ENCODE measurements at regions not wholly inside any gene's neighbourhood (a gene's known extent, or its start where the extent isn't known, plus 50 kb on each side); places are given as distances from the start of the nearest gene placed in this dataset.
A peak's percentile ranks its signal among the peaks of the same experiment; 100 is the strongest.

DNA sequence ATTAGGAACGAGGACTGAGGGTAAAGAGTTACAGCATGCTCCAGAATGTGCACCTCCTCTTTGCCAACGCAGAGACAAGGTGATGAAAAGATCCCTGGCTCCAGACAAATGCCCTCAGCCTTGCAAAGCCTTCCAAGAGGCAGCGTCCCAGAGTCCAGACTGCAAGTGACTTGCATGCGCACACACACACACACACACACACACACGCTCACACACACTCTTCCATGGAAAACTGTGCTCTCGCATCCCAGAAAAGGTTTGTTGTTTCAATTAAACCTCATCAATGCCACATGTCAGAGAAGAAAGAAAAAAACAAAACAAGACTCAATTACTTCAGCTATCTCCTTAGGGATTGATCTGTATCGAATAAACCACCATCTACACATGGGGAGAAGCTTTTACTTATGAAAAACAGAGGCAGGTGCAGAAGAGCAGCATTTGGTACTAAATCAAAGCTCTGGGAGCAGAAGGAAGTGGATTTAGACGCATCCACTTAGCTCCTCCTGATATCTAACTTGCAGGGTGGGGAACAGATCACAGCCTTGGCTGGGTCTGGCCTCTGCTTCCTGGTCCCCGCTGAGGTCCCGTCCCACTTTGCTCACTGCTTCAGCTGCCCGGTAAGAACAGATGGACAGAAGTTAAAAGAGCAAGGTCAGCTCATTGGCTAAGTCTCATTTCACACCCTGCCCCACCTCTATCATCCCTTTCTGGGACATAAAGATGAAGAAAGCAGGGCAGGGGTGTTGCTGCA, 249.8 kb upstream of the BLID start:
- ATAC-seq (peak; percentile 56), DNase-seq (ENCODE audit: low spot score) (no peak)
- intact Hi-C loops (cut with DNase I) = no loop called here

DNA sequence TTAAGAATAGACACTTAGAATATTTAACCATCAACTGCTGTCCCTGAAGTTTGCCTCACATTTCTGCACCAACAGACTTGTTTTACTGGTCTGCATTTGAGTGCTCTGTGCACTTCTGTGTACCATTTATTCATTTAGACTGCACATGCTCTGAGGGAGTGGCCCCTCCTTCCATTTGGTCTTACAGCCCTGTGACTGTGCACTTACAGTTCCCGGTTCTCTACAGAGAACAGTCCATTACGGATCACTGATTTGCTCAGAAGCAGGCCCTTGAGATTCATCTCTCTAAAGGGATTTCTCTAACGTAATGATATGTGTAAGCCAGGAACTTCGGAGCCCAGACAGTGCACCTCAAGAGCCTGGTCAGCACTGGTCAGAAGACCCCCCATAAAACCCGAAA, 247.3 kb upstream of the BLID start:
- no peak for DNase-seq (ENCODE audit: low spot score)
- ATAC-seq = no peak
- intact Hi-C loops (cut with DNase I) = no loop called here

DNA sequence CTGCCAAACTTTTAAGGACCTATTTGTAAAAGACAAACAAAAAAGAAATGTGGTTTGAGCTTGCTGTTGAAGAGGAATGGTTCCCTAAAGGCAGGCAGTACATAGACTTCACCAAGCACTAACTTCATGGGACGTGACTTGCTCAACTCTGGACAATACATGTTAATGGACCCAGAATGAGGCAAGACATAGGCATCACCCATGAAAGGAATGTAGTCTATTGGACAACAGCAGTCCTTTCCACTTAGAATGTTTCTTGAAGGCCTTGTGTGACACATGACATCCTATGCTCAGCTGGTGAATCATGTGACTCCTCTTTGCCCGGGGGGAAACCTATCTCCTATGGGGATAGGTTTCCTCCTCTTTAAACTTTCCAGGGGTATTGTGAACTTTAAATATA, 246.4 kb upstream of the BLID start:
- DNase-seq (ENCODE audit: low spot score) (no peak), ATAC-seq (no peak)
- intact Hi-C loops (cut with DNase I) = no loop called here

DNA sequence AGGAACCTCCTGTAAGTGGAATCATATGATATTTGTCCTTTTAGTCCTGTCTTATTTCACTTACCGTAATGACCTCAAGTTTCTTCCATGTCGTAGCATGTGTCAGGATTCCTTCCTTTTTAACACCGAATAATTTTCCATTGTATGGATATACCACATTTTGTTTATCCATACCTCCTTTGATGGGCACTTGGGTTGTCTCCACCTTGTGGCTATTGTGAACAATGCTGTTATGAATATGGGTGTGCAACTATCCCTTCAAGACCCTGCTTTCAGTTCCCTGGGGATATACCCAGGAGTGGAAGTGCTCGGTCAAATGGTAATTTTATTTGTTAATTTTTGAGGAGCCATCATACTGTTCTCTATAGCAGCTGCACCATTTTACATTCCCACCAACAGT, 244.9 kb upstream of the BLID start:
- ATAC-seq (no peak), DNase-seq (ENCODE audit: low spot score) (no peak)
- intact Hi-C loops (cut with DNase I) = no loop called here

DNA sequence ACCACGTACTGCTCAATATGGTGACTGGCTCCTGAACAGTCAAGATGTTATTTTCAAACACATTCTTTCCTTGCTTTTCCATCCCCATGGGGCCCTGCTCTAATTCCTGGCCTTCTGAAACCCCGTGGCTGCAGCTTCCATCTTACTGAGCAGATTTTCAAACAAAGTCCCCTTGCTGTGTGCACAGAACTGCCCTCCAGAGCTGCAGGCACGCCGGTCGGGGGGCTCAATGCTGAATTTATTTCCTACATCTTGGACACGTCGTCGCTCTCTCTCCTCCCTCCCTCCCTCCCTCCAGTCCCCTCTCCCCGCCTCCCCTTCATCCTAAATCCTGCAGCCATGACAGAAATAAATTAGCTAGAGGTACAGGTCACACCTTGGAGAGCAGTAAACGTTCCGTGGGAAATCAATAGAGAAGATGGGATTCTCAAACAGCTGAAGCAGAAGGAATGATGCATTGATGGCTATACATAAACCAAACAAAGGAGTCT, 243.1 kb upstream of the BLID start:
- no peak for DNase-seq (ENCODE audit: low spot score)
- intact Hi-C loops (cut with DNase I) = no loop called here
- no peak for ATAC-seq

DNA sequence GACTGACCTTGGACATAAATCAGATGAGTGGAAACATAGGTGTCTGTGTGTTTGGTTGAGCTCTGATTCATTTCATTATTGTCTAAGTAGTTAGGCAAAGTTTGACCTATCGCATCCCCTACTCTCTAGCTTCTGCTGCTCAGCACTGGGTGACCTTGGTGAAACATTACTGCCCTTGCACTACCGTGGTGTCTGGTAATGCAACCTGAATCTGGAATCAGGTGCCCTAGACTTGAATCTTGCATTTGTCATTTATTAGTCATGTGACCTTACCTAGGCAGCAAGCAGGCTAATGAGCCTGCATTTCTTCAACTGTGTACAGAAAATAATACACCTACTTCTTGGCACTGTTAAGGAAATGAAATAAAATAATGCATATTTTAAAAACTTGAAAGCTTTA, 242.3 kb upstream of the BLID start:
- intact Hi-C loops (cut with DNase I) = no loop called here
- ATAC-seq = no peak

DNA sequence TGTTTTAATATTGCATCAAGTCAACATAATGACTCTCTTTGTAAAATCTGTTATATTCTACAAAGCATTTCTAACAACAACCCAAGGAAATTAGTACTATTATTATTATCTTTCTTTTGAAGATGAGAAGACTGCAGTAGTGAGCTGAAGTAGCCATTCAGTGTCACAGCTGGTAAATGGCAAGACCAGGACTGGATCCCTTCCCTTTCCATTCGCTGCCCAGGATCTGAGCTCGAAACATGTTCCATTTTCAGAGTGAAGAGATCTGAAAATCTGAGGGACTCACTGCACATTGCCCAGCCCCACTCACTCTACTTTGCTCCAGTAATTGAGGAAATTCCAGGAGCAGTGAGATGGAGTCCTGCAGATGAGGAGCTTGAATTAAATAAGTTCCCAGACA, 240.0 kb upstream of the BLID start:
- intact Hi-C loops (cut with DNase I) = no loop called here
- no peak for ATAC-seq
- no peak for DNase-seq (ENCODE audit: low spot score)

More for the DNA sequence above, 242.3 kb upstream of the BLID start:
- no peak for DNase-seq (ENCODE audit: low spot score)

DNA sequence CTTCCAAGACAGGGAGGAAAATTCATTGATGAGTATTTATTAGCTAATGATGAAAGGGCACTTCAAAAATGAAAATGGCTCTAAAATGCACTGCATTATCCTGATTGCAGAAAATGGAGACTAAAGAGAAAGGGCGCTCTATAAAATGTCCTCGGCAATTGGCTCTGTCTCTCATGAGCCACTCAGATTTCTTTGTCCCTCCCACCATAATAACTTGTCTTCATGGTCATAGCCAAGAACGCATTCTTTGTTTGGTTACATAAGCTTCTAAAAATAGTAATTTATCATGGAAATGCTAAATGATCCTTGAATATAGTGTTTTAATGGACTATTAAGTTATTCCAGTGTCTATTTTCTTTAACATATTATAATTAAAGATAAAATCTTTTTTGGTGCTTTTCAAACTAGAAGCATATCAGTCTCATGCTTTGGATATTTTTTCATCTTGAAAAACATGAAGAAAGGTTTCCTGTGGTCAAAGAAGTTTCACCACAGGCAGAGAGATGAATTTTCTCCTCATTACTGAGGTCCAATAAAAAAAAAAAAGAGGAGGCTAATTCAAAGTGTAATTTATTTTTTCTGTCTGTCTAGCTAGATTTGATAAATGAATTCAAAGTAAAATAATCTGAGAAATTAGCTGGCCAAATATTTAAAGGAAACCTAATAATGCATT, 238.1 kb upstream of the BLID start:
- DNase-seq (ENCODE audit: low spot score) (no peak), ATAC-seq (peak; percentile 91)
- intact Hi-C loops (cut with DNase I) = no loop called here

DNA sequence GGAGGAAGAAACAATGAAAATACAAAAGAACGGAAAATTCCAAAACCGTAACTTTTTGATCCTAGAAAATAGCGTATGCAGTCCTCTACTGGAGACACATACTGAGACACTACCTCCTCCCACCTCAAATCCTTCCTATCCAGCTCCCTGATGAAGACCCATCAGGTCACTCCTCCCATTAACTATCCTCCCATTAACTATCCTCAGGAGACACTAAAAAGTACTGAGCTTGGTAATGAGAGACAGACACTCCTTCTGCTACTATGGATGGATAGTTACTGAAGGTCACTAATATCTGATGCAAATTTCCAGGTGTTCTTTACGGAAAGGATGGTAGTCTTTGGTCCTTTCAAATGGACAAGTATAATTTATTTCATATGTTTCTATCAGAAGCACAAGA, 237.5 kb upstream of the BLID start:
- DNase-seq (ENCODE audit: low spot score) = no peak
- ATAC-seq = peak; percentile 55
- intact Hi-C loops (cut with DNase I) = no loop called here

DNA sequence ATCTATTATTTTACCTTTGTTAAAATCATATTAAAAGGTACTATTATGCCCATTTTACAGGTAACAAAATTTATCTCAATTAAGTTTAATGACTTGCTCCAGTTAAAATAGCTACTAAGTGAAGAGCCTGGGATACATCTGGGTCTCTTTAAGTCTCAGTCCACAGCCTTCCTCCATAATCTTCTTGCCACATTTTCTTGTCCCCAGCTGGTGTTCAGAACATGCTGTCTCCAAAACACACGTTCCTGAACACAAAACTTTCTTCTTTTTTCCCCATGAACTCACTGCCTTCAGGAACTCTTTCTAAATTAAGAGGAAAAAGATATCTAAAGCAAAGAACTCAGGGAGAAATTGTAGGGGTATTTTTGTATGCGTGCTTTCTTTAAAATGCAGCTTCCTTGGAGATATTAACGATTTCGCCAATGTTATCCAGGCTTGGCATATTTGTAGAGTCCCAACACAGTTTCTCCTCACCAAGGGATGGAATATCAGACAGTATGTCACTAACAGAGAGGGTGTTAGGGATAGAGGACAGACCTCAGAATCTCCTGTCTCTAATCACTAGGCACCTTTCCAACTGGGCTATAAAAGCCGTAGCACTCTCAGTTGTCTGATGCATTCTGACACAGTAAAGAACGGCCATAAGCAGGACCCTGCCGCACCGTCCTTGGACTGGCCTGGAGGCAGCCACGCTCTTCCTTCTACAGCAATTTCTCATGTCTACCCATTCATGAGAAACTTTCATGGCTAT, 232.8 kb upstream of the BLID start:
- intact Hi-C loops (cut with DNase I) = no loop called here
- no peak for DNase-seq (ENCODE audit: low spot score)
- no peak for ATAC-seq

DNA sequence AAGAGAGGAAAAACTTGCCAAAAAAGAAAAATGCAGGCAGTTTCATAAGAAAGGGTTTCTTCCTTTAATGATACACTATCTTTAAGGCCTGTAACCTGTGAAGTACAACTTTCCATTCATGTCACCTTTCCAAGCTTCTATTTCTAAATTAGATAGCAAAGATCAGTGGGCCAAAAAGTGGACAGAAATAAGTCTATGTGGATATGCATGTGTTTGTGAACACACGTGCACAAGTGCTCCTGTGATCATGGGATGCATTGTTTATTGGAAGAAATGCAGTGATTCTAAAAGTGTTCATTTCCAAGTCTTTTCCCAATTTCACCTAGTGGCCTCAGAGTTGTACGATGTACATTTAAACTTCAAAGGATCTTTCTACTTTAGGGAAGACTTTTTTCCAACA, 230.0 kb upstream of the BLID start:
- intact Hi-C loops (cut with DNase I) = no loop called here
- ATAC-seq = no peak
- DNase-seq (ENCODE audit: low spot score) = no peak

DNA sequence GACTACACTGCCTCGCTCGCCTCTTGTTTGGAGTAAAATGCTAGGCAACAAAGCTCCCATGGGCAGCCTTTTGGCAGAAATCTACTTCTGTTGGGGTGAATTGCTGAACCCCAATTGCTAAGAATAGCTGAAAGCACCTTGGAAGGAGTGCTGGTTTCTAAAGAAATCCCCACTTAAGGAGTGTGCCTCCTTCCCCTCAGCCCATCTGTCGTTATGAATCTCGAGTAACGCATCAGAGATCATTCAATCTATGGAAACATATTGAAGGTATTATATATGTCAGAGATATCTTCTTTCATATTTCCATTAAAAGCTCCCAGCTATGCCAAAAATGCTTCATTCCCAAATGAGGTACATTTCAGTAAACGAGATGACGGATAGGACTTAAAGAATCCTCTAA, 229.6 kb upstream of the BLID start:
- peak; percentile 17 for ATAC-seq
- no peak for DNase-seq (ENCODE audit: low spot score)
- intact Hi-C loops (cut with DNase I) = no loop called here

DNA sequence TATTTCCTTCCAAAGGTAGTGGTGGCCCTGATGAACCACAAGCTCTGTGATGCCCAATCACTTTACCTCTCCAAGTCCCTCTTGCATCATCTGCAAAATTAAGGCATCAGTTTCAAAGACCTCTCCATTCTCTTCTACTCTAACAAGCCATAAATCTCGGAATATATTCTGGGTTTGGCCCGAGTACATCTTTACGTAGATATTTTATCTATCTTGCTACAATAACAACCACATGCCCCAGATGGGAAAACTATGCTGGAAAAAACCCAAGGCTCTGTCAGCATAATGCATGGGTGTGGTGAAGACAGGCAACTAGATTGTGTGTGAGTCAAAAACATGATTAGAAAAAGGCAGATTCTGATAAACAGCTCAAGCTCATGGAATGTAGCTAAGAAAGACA, 228.2 kb upstream of the BLID start:
- DNase-seq (ENCODE audit: low spot score) = no peak
- no peak for ATAC-seq
- intact Hi-C loops (cut with DNase I) = no loop called here

DNA sequence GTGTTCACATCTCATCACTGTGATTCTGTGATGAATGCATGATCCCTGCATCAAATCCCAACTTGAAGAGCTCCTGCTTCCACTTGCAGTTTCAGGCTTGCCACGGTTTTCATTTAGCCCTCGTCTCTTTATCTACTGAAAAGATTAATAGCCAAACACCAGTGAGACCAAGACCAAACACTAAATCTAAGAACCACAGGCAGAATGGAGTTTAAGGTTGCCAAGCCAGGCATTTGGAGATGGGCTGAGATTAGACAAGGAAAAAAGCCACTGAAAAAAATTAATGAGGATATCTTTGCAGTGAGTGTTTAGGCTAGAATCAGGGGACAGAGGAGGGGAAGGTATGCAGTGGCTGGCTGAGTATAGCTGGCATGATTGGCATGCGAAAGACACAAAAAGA, 227.2 kb upstream of the BLID start:
- DNase-seq (ENCODE audit: low spot score) (no peak), ATAC-seq (no peak)
- intact Hi-C loops (cut with DNase I) = no loop called here

DNA sequence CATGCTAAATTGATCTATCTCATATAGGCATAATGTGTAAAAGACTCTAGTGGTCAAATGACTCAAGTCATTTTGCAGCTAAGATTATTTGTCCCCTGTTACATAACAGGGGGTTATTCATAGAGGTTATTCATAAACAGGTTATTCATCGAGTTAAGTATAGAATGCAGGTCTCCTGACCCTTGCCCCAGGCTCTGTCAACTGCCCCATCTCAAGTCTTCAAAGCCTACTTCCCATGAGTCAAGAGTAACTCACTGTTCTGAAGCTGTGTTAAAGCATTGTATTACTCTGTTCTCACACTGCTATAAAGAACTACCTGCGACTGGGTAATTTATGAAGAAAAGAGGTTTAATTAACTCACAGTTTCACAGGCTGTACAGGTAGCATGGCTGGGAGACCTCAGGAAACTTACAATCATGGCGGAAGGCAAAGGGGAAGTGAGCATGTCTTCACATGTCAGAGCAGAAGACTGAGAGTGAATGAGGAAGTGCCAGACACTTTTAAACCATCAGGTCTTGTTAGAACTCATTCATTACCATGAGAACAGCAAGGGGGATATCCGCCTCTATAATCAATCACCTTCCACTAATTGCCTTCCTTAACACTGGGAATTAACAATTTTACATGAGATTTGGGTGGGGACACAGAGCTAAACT, 226.2 kb upstream of the BLID start:
- no peak for DNase-seq (ENCODE audit: low spot score)
- no peak for ATAC-seq
- intact Hi-C loops (cut with DNase I) = no loop called here

DNA sequence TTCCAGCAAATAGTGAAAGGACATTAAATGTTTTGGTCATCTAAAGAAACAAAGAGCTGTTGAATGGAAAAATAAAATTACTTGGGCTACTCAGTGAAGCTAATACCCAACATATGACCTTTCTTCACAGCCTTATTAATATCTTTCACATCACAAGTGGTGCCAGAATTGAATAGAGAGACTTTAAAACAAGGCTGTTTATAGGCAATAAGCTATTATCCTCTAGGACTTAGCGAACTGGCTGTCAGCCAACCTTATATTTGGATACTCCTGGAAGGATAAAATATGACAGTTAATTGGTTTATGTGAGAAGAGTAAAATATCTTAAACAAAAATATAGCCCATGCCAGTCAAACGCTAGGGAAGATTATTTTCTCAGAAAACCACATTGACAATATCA, 225.5 kb upstream of the BLID start:
- no peak for DNase-seq (ENCODE audit: low spot score)
- ATAC-seq = peak; percentile 34
- intact Hi-C loops (cut with DNase I) = no loop called here

DNA sequence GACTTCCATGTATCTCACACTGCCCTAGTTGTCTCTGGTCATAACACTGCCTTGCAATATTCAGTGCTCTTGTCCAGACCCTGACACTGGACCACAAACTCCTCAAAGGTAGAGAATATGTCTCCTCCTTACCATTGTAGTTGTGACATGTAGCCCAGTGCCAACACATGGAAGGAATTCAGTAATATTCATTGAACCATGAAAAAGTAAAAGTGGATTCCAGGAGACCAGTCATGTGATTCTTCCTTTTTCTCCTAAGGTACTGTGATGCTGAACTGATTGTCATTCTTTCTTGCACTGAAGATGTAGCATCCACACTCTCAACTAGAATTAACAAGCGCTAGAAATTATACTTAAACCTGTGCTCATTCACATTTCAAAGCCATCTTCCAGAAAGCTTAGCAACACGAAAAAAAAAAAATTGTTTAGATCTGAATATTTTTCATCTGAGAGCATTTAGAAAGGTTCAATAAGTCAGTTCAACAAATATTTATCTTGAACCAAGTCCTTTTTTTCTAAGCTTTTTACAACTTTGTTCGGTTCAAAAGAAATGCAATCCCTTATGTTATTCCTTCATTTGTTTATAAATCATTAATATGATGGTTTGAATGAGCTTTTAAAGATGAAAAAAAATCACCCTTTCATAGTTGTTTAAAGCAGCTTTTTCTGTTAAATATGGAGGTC, 224.7 kb upstream of the BLID start:
- ATAC-seq (no peak), DNase-seq (ENCODE audit: low spot score) (no peak)
- intact Hi-C loops (cut with DNase I) = no loop called here

DNA sequence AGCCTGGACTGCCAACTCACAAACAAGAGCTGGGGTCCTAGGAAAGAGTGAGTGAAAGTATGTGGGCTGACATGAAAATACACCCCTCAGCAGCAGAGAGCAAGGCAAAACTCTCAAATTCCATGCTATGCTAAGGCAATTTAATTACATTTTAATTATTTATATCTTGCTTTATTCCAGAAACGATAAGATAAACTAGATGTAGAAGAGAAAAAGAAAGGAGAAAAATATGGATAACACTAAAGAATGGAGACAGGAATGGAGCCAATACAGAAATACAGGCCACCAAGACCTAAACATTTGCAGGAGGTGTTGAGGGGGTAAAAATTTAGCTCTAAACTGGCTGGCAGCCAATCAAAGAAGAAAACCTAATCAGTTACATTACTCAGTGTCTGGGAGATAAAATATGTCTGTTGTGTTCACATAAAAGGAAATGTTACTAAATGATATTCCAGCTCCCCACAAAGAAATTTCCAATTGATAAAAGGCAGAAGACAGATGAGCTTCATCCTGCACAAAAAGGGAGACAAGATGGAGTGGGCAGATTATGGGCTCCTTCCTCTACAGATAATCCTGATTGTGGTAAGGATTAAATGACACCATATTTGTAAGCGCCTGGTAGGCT, 223.5 kb upstream of the BLID start:
- intact Hi-C loops (cut with DNase I) = no loop called here
- no peak for DNase-seq (ENCODE audit: low spot score)
- no peak for ATAC-seq

DNA sequence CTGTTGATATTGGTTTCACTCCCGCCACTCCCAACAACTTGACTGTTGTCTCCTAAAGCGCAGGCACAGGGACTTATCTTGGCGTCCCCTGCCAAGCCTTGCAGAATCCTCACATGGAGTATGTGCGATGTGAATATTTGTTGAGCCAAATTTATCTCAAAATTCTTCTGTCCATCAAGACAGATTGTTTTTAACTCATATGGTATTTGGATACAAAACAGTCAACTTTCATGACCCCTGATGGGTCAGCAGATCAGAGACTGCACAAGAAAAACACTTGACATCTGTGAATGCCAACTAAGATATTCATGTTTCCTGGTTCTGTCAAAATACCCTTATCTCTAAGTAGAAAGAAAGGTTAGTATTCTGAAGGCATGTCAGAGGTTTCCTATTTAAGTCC, 221.7 kb upstream of the BLID start:
- no peak for DNase-seq (ENCODE audit: low spot score)
- ATAC-seq = no peak
- intact Hi-C loops (cut with DNase I) = no loop called here

Measured in sciatic nerve (tissue), 2 donors.